ENCODE measurements at regions not wholly inside any gene's neighbourhood (a gene's known extent, or its start where the extent isn't known, plus 50 kb on each side); places are given as distances from the start of the nearest gene placed in this dataset.

DNA sequence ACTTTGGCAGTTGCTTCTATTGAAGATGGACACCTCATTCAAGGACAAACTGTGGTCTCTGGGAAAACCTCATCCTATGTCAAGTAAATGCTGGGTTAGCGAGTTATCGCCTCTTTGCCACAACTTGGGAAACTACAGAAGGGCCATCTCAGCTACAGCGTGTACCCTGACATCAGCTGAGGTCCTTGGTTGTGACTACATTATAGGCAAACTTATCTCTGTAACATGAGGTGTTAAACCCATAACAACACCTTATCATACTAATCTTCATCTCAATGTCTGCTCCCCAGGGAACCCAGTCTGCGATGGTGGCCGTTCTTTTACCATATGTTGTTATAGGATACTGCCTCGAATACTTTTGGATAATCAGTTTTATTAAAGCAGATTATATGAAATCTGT lies 1862.7 kb downstream of the STIM2 start:
- Histone ChIP-seq H3K27me3 (no peaks in the 10 kb centered on the region), H3K4me3 (no peak overlapping the region), H3K27ac (no peak overlapping the region), H3K4me1 (no peaks in the 10 kb centered on the region), H3K9me3 (no peaks in the 10 kb centered on the region), H3K36me3 (no peaks in the 10 kb centered on the region)
- 76 to 93% (median 80%) methylated on average over 6 of the region's 6 CpGs for WGBS, 5 donors
- DNase-seq = no peak
- TF ChIP-seq, protein P1, sequence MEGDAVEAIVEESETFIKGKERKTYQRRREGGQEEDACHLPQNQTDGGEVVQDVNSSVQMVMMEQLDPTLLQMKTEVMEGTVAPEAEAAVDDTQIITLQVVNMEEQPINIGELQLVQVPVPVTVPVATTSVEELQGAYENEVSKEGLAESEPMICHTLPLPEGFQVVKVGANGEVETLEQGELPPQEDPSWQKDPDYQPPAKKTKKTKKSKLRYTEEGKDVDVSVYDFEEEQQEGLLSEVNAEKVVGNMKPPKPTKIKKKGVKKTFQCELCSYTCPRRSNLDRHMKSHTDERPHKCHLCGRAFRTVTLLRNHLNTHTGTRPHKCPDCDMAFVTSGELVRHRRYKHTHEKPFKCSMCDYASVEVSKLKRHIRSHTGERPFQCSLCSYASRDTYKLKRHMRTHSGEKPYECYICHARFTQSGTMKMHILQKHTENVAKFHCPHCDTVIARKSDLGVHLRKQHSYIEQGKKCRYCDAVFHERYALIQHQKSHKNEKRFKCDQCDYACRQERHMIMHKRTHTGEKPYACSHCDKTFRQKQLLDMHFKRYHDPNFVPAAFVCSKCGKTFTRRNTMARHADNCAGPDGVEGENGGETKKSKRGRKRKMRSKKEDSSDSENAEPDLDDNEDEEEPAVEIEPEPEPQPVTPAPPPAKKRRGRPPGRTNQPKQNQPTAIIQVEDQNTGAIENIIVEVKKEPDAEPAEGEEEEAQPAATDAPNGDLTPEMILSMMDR (IDR thresholded peaks at IDR 0.05) = no peak
- no peak for TF ChIP-seq POLR2A (IDR thresholded peaks at IDR 0.05)
- no peak for TF ChIP-seq POLR2AphosphoS5 (IDR thresholded peaks at IDR 0.05)
- intact Hi-C loops (cut with DNase I; ENCODE audit: low total_unique reads) = no loop called here

DNA sequence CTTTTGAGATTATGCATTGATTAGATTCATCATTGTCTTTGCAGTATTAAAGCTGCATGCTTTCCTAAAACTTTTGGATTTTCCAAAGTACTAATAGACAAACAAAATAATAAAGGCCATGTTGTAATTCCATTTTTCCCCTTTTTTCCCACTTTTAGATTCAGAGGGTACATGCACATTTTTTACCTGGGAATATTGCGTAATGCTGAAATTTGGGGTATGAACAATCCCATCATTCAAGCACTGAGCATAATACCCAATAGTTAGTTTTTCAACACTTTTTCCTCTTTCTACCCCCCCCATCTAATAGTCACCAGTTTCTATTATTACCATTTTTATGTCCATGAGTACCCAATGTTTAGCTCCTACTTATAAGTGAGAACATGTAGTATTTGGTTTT lies 1863.6 kb downstream of the STIM2 start:
- Histone ChIP-seq H3K4me1 (no peaks in the 10 kb centered on the region), H3K9me3 (no peaks in the 10 kb centered on the region), H3K36me3 (no peaks in the 10 kb centered on the region), H3K27me3 (no peaks in the 10 kb centered on the region), H3K27ac (no peak overlapping the region), H3K4me3 (no peak overlapping the region)
- no peak for TF ChIP-seq EP300 (IDR thresholded peaks at IDR 0.05)
- TF ChIP-seq, protein P1 (IDR thresholded peaks at IDR 0.05) = no peak
- TF ChIP-seq POLR2A (IDR thresholded peaks at IDR 0.05) = no peak
- no peak for TF ChIP-seq POLR2AphosphoS5 (IDR thresholded peaks at IDR 0.05)
- no peak for DNase-seq
- 92 to 100% (median 94%) methylated on average over 1 of the region's 1 CpG for WGBS, 5 donors
- intact Hi-C loops (cut with DNase I; ENCODE audit: low total_unique reads) = no loop called here

DNA sequence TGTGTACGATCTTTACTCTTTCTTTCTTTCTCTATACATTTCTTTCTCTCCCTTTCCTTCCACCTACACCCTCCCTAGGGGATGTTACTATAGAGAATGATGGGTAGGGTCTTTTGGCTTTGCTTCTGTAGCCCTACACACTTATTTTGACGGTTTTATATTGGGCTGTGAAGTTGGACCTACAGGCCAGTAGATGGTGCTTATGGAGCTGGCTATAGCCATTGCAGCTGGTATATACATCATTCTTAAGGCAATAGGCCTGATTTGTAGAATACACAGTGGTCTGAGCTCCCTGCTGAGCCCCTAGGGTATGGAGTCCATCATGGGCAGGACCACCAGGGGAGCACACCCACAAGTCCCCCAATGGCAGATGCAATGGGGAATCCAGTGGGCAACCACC lies 1869.7 kb downstream of the STIM2 start:
- H3K27ac ChIP-seq = no peak overlapping the region
- no peaks in the 10 kb centered on the region for H3K27me3 ChIP-seq
- H3K36me3 ChIP-seq = no peaks in the 10 kb centered on the region
- intact Hi-C loops (cut with DNase I; ENCODE audit: low total_unique reads) = no loop called here
- whole genome bisulfite sequencing, 5 donors = 66 to 93% (median 82%) methylated on average over 2 of the region's 2 CpGs
- TF ChIP-seq, protein P1 (IDR thresholded peaks at IDR 0.05) = no peak
- TF ChIP-seq POLR2A (IDR thresholded peaks at IDR 0.05) = no peak
- TF ChIP-seq EP300 (IDR thresholded peaks at IDR 0.05) = no peak
- TF ChIP-seq POLR2AphosphoS5 (IDR thresholded peaks at IDR 0.05) = no peak
- no peak for DNase-seq
- no peaks in the 10 kb centered on the region for H3K9me3 ChIP-seq
- no peaks in the 10 kb centered on the region for H3K4me1 ChIP-seq
- H3K4me3 ChIP-seq = no peak overlapping the region

DNA sequence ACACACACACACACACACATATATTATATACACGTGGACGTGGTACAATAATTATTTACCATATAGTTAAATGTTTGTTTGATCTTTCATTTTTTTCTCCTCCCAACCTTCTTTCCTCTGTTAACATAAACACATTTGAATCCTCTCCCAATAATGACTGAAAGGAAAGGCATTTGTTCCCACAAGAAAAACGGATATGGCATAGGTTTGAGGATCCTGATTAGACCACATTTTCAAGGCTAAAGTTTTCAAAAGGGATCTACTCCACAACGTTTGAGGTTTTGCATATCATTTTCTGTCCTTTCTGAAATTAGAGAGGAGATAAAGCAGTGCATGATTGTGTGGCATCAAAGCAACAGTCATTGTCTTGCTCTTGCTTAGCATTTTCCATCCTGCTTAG lies 1883.4 kb downstream of the STIM2 start:
- Histone ChIP-seq H3K4me3 (no peak overlapping the region), H3K9me3 (no peaks in the 10 kb centered on the region), H3K27me3 (no peaks in the 10 kb centered on the region), H3K4me1 (no peaks in the 10 kb centered on the region), H3K36me3 (no peaks in the 10 kb centered on the region), H3K27ac (no peak overlapping the region)
- WGBS, 5 donors = 54 to 60% (median 57%) methylated on average over 4 of the region's 4 CpGs
- no peak for TF ChIP-seq POLR2A (IDR thresholded peaks at IDR 0.05)
- TF ChIP-seq, protein P1 (IDR thresholded peaks at IDR 0.05) = no peak
- TF ChIP-seq POLR2AphosphoS5 (IDR thresholded peaks at IDR 0.05) = no peak
- TF ChIP-seq EP300 (IDR thresholded peaks at IDR 0.05) = no peak
- intact Hi-C loops (cut with DNase I; ENCODE audit: low total_unique reads) = no loop called here
- no peak for DNase-seq
